GM21576 (cell line): ENCODE measurements at regions not wholly inside any gene's neighbourhood (a gene's known extent, or its start where the extent isn't known, plus 50 kb on each side); places are given as distances from the start of the nearest gene placed in this dataset.
"Not testable (repeated sequence)": the region's sequence is repeated elsewhere in the genome, so short reads cannot be mapped to it uniquely, and the experiment has no call there.

ENCODE experiments used
- ATAC-seq: cut with Tn5 transposase; IDR thresholded peaks from one replicate; pipeline ENCODE4 v1.9.1; 2021; ENCODE audit warnings: mild to moderate bottlenecking, moderate library complexity; ENCODE audit not compliant: unreplicated experiment

- ATAC-seq = no peak
Observed at GRCh38 chr7:91564541-91564940, 300.3 kb downstream of the FZD1 start.

- ATAC-seq = no peak
Observed at GRCh38 chr7:91565499-91566401, 301.5 kb downstream of the FZD1 start.

- ATAC-seq = no peak
Observed at GRCh38 chr7:91566402-91566732, 302.1 kb downstream of the FZD1 start.

- no peak for ATAC-seq
Observed at GRCh38 chr7:91567081-91568012, 303.1 kb downstream of the FZD1 start.

GRCh38 chr7:91568138-91568537, 303.9 kb downstream of the FZD1 start:
- no peak for ATAC-seq

- ATAC-seq = no peak
Observed at GRCh38 chr7:91569728-91570457, 305.7 kb downstream of the FZD1 start.

GRCh38 chr7:91570560-91570959, 306.3 kb downstream of the FZD1 start:
- no peak for ATAC-seq

- no peak for ATAC-seq
Observed at GRCh38 chr7:91571601-91572000, 307.4 kb downstream of the FZD1 start.

GRCh38 chr7:91573405-91573804, 307.1 kb downstream of the MTERF1 start:
- ATAC-seq = no peak

- ATAC-seq = not testable (repeated sequence)
Observed at GRCh38 chr7:91576459-91576858, 304.0 kb downstream of the MTERF1 start.

GRCh38 chr7:91579837-91580236, 300.7 kb downstream of the MTERF1 start:
- ATAC-seq = no peak

- no peak for ATAC-seq
Observed at GRCh38 chr7:91582799-91583477, 297.6 kb downstream of the MTERF1 start.

GRCh38 chr7:91596287-91596686, 284.2 kb downstream of the MTERF1 start:
- ATAC-seq = no peak

- ATAC-seq = no peak
Observed at GRCh38 chr7:91598791-91599190, 281.7 kb downstream of the MTERF1 start.

- no peak for ATAC-seq
Observed at GRCh38 chr7:91600112-91600511, 280.4 kb downstream of the MTERF1 start.

- ATAC-seq = no peak
Observed at GRCh38 chr7:91603707-91604106, 276.8 kb downstream of the MTERF1 start.

GRCh38 chr7:91608606-91609005, 271.9 kb downstream of the MTERF1 start:
- no peak for ATAC-seq

- ATAC-seq = no peak
Observed at GRCh38 chr7:91609525-91609924, 271.0 kb downstream of the MTERF1 start.

GRCh38 chr7:91614431-91614830, 266.1 kb downstream of the MTERF1 start:
- ATAC-seq = no peak
